Hepatocyte (in vitro differentiated cells): ENCODE measurements at regions not wholly inside any gene's neighbourhood (a gene's known extent, or its start where the extent isn't known, plus 50 kb on each side); places are given as distances from the start of the nearest gene placed in this dataset.

ENCODE experiments used
- CTCF ChIP-seq: fragments of 200-600 bp; sonication (generic); IDR thresholded peaks from 2 replicates; pipeline ENCODE4 v1.5.1; 2016; ENCODE audit warnings: antibody characterized with exemption, mild to moderate bottlenecking; ENCODE audit not compliant: poor library complexity
- EZH2 ChIP-seq: fragments of 200-600 bp; sonication (generic); IDR thresholded peaks from 2 replicates; pipeline ENCODE4 v1.6.1; 2016; ENCODE audit warnings: antibody characterized with exemption, mild to moderate bottlenecking, borderline replicate concordance

GRCh38 chr4:135777361-135777760 lies 1575.8 kb upstream of the PABPC4L start:
- no peak for TF ChIP-seq CTCF
- TF ChIP-seq EZH2, result no peak
